Uterus (tissue), 2 donors: ENCODE measurements at regions not wholly inside any gene's neighbourhood (a gene's known extent, or its start where the extent isn't known, plus 50 kb on each side); places are given as distances from the start of the nearest gene placed in this dataset.

Experiments
- POLR2A ChIP-seq, 2 donors: fragments of 450-650 bp; IDR thresholded peaks; one replicate each; pipeline ENCODE4 v1.6.1; 2016; ENCODE audit warnings: antibody characterized with exemption in 2 of 2, mild to moderate bottlenecking in 1 of 2, moderate library complexity in 1 of 2
- TF ChIP-seq, protein P1 (sequence below), 4 experiments: fragments of 200-600 bp in 2 of 4; fragments of 450-650 bp in 2 of 4; sonication (generic) in 2 of 4; IDR thresholded peaks; one replicate each; pipeline ENCODE4 v1.5.1; 2016 to 2019; ENCODE audit warnings: antibody characterized with exemption in 4 of 4, mild to moderate bottlenecking in 2 of 4, moderate library complexity in 1 of 4

- TF ChIP-seq, protein P1, sequence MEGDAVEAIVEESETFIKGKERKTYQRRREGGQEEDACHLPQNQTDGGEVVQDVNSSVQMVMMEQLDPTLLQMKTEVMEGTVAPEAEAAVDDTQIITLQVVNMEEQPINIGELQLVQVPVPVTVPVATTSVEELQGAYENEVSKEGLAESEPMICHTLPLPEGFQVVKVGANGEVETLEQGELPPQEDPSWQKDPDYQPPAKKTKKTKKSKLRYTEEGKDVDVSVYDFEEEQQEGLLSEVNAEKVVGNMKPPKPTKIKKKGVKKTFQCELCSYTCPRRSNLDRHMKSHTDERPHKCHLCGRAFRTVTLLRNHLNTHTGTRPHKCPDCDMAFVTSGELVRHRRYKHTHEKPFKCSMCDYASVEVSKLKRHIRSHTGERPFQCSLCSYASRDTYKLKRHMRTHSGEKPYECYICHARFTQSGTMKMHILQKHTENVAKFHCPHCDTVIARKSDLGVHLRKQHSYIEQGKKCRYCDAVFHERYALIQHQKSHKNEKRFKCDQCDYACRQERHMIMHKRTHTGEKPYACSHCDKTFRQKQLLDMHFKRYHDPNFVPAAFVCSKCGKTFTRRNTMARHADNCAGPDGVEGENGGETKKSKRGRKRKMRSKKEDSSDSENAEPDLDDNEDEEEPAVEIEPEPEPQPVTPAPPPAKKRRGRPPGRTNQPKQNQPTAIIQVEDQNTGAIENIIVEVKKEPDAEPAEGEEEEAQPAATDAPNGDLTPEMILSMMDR (IDR thresholded peaks at IDR 0.05): no peak
- TF ChIP-seq POLR2A (IDR thresholded peaks at IDR 0.05): no peak
Observed at GRCh38 chr5:174378121-174378874, 332.8 kb downstream of the NSG2 start.
